DMS 273 treated with DMSO at 0.1 percent for 48 hours (cell line): ENCODE measurements at regions not wholly inside any gene's neighbourhood (a gene's known extent, or its start where the extent isn't known, plus 50 kb on each side); places are given as distances from the start of the nearest gene placed in this dataset.

Experiments used
- DNase-seq: peaks from one replicate; lab custom pipeline; 2025; lab: John Stamatoyannopoulos, UW

- no peak for DNase-seq
Observed at GRCh38 chr9:103789686-103790085, 304.4 kb upstream of the SMC2 start.

- DNase-seq = no peak
Observed at GRCh38 chr9:103798620-103799019, 295.5 kb upstream of the SMC2 start.

DNA sequence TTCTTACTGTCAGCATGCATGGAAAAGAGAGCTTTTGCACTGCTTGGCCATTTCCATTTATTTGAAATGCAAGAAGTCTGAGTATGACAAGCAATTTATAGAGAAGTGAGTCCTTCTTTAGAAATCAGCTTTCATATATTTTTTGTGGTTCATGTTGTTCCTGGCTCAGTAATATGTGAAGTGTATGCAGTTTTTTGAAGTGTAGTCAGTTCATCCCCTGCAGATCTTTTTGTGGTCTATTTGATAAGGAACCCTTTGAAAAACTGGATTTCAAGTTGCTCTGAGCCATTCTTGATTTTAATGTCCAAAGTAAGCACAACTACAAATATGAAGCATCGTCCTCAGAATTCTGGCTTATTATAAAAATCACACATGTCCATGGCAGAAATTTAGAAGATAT lies 294.1 kb upstream of the SMC2 start:
- DNase-seq = no peak

GRCh38 chr9:103802068-103802467 lies 292.0 kb upstream of the SMC2 start:
- DNase-seq = no peak

GRCh38 chr9:103803245-103803644 lies 290.9 kb upstream of the SMC2 start:
- no peak for DNase-seq

GRCh38 chr9:103804077-103804735 lies 289.9 kb upstream of the SMC2 start:
- no peak for DNase-seq

GRCh38 chr9:103809745-103810144 lies 284.4 kb upstream of the SMC2 start:
- no peak for DNase-seq

- DNase-seq = no peak
Observed at GRCh38 chr9:103811462-103811861, 282.6 kb upstream of the SMC2 start.

DNA sequence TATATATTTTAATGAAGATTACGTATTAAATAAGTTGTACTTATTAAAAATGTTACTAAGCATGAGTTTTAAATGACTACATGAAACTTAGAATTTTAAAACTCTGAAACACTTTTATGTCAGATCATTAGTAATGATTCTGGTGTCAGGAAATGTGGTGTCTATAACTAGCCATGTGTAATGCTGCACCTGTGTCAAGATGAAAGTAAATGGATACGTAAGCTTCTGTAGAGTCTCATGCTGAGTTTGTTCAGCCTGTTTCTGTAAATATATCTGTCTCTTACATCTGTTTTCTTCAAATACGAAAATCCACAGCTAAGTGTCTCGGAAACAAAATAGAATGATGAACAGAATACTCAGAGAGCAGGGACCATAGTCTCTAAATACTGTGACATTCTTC lies 278.0 kb upstream of the SMC2 start:
- DNase-seq = no peak

GRCh38 chr9:103819936-103820335 lies 274.2 kb upstream of the SMC2 start:
- no peak for DNase-seq

GRCh38 chr9:103821115-103821514 lies 273.0 kb upstream of the SMC2 start:
- DNase-seq = no peak

DNA sequence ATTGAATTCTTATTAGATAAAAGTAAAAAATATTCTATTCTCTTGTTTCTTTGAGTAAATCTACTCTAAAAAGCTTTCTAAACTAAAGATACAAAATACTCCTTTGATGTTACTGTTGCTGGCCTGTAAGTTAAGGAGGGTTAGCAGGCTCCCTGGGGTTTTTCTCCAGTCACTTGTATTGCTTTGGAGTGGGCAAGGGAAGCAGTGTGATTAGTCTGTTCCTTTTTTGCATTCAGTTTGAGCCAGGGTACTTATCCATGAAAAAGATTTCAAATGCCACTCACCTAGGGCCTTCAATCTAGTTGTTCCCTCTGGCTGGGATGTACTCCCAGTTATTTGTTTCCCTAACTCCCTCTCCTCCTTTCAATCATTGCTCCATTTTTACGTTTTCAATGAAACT lies 256.2 kb upstream of the SMC2 start:
- no peak for DNase-seq

- DNase-seq = no peak
Observed at GRCh38 chr9:103839197-103839596, 254.9 kb upstream of the SMC2 start.

DNA sequence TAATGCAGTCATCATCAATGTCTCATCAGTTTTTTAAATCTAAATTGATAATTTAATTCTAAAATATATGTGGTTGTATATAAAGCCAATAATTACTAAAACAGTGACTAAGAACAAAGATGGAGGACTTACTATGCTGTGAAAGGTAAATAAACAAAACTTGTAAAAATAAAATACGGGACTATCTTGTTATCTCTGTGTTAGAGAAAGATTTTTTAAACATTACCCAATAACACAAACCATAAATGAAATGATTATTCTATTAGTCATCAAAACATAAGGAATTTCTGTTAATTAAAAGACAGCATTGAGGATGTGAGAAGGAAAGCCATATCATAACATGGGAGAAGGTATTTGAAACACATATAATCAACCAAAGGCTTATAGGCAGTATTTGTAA lies 226.2 kb upstream of the SMC2 start:
- DNase-seq = no peak

GRCh38 chr9:103872811-103873210 lies 221.3 kb upstream of the SMC2 start:
- no peak for DNase-seq

DNA sequence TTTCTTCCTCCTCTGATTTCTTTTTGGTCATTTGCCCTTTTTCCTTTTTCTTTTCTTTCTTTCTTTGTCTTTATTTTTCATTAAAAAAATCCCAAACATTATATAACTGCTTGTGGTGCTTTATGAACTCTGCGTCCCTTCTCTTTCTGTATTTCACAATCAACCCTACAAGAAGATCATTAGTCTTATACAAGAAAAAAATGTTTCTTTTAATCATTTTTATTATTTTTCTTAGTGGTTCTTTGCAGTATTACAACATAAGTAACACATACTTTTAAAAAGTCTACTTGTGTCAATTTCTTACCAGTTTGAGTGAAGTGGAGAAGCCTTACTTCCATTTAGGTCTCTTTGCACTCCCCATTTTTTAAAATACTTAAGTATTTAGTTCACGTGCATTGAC lies 212.7 kb upstream of the SMC2 start:
- no peak for DNase-seq

DNA sequence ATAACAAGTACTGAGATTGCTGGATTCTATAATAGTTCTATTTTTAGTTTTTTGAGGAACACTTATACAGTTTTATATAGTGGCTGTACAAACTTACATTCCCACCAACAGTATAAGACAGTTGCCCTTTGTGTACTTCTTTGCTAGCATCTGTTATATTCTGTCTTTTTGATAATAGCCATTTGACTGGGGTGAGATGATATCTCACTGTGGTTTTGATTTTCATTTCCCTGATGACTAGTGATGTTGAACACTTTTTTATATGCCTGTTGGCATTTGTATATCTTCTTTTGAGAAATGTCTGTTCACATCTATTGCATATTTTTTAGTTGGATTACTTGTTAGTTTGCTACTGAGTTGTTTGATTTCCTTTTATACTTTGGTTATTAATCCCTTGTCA lies 204.1 kb upstream of the SMC2 start:
- DNase-seq = no peak

GRCh38 chr9:103894184-103894583 lies 199.9 kb upstream of the SMC2 start:
- no peak for DNase-seq

GRCh38 chr9:103898550-103898949 lies 195.6 kb upstream of the SMC2 start:
- no peak for DNase-seq

GRCh38 chr9:103899866-103900265 lies 194.2 kb upstream of the SMC2 start:
- DNase-seq = peak; percentile 1

- DNase-seq = peak; percentile 51
Observed at GRCh38 chr9:103900466-103900865, 193.6 kb upstream of the SMC2 start.

GRCh38 chr9:103902263-103902662 lies 191.8 kb upstream of the SMC2 start:
- no peak for DNase-seq

- no peak for DNase-seq
Observed at GRCh38 chr9:103904242-103904641, 189.9 kb upstream of the SMC2 start.

- DNase-seq = no peak
Observed at GRCh38 chr9:103913899-103914298, 180.2 kb upstream of the SMC2 start.
